Esophagus squamous epithelium (tissue), 5 donors: ENCODE measurements at regions not wholly inside any gene's neighbourhood (a gene's known extent, or its start where the extent isn't known, plus 50 kb on each side); places are given as distances from the start of the nearest gene placed in this dataset.

Experiments
- DNase-seq: peaks from one replicate; lab custom pipeline; 2025; lab: John Stamatoyannopoulos, UW
- H3K27ac ChIP-seq, 4 donors: fragments of 200-600 bp; sonication (generic); one replicate each; pipeline ENCODE4 v1.5.1; 2016 to 2019; ENCODE audit warnings: mild to moderate bottlenecking in 1 of 4
- H3K27me3 ChIP-seq, 4 donors: fragments of 200-600 bp; sonication (generic); 1 replicate in 3 of 4; 2 replicates in 1 of 4; pipeline versions ENCODE4 v1.5.1 to v1.6.0; 2017 to 2021; ENCODE audit warnings: antibody characterized with exemption in 1 of 4
- H3K36me3 ChIP-seq, 3 donors: fragments of 200-600 bp; sonication (generic); one replicate each; pipeline ENCODE4 v1.5.1; 2016 to 2019
- H3K4me1 ChIP-seq, 3 donors: fragments of 200-600 bp; sonication (generic); one replicate each; pipeline ENCODE4 v1.5.1; 2017 to 2019
- H3K4me3 ChIP-seq, 4 donors: fragments of 200-600 bp; sonication (generic); 1 replicate in 3 of 4; 2 replicates in 1 of 4; pipeline ENCODE4 v1.5.1; 2016 to 2019; ENCODE audit warnings: mild to moderate bottlenecking in 2 of 4, moderate library complexity in 1 of 4
- H3K9me3 ChIP-seq, 3 donors: fragments of 200-600 bp; sonication (generic); one replicate each; pipeline ENCODE4 v1.5.1; 2016 to 2019
- POLR2A ChIP-seq, 4 donors: fragments of 450-650 bp; IDR thresholded peaks; one replicate each; pipeline ENCODE4 v1.6.1; 2017; ENCODE audit warnings: antibody characterized with exemption in 4 of 4, mild to moderate bottlenecking in 4 of 4, moderate library complexity in 3 of 4
- WGBS, 2 donors: methylation state at CpG; one replicate each; pipeline ENCODE4 v1.1.5; 2018; 5-methylcytosine and 5-hydroxymethylcytosine counted together
- intact Hi-C: fragments of 100-400 bp; cut with DNase I; formaldehyde crosslinking; loops from one replicate; pipeline ENCODE4 v1.15.0; 2022
- TF ChIP-seq, protein P1 (sequence below), 6 experiments: fragments of 450-650 bp in 4 of 6; fragments of 200-600 bp in 2 of 6; sonication (generic) in 2 of 6; IDR thresholded peaks; one replicate each; pipeline ENCODE4 v1.5.1; 2016 to 2019; ENCODE audit warnings: antibody characterized with exemption in 6 of 6, mild to moderate bottlenecking in 4 of 6, moderate library complexity in 4 of 6
- donor health status: DM: yes; HTN: yes; CAD: no.

DNA sequence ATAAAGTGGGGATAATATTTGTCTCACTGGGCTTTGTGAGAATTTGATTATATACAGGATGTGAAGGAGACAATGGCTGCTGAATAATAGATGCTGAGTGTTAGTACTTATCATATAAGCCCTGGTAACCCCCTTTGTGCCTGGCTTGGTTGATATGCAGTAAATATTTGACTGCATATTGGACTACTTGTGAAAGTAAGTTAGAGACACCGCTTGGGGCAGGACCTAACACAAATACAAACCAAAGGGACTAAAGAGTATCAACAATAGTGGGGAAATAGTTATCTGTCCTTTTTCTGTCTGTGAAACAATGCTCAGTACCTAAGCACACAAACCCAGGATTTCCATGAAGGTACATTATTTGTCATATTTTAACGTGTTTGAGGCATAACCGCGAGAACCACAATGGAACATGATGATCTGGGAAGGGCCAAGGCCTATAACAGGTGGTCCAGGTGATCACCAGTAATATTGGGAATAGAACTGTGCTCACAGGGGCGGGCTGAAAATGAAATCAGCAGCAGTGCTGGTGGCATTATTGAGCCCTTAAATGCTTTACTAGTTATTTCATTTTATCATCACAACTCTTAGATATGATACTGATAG, 138.2 kb upstream of the SMARCA2 start:
- Histone ChIP-seq H3K36me3 (no peaks in the 10 kb centered on the region), H3K27ac (no peak overlapping the region), H3K4me3 (no peak overlapping the region), H3K9me3 (no peaks in the 10 kb centered on the region), H3K4me1 (no peaks in the 10 kb centered on the region), H3K27me3 (no peaks in the 10 kb centered on the region)
- intact Hi-C loops, result no loop called here
- 83% methylated on average over 5 of the region's 5 CpGs for WGBS, 2 donors
- TF ChIP-seq, protein P1, sequence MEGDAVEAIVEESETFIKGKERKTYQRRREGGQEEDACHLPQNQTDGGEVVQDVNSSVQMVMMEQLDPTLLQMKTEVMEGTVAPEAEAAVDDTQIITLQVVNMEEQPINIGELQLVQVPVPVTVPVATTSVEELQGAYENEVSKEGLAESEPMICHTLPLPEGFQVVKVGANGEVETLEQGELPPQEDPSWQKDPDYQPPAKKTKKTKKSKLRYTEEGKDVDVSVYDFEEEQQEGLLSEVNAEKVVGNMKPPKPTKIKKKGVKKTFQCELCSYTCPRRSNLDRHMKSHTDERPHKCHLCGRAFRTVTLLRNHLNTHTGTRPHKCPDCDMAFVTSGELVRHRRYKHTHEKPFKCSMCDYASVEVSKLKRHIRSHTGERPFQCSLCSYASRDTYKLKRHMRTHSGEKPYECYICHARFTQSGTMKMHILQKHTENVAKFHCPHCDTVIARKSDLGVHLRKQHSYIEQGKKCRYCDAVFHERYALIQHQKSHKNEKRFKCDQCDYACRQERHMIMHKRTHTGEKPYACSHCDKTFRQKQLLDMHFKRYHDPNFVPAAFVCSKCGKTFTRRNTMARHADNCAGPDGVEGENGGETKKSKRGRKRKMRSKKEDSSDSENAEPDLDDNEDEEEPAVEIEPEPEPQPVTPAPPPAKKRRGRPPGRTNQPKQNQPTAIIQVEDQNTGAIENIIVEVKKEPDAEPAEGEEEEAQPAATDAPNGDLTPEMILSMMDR (IDR thresholded peaks at IDR 0.05), result no peak
- no peak for TF ChIP-seq POLR2A (IDR thresholded peaks at IDR 0.05)
- DNase-seq, result no peak

DNA sequence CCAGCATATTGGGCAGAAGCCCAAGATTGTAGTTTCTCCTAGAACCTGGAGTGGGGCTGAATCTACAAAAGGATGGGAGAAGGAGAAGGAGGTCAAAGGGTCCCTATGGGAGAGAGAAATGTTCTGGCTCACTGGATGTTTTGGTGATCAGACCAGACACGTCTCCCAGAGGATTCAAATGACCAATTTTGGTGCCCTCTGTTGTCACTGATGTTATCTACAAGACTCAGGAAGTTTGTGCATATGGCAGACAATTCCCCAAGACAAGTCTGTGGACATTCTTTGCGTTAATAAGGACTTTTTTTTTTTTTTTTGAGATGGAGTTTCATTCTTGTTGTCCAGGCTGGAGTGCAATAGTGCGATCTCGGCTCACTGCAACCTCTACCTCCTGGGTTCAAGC, 137.2 kb upstream of the SMARCA2 start:
- no peaks in the 10 kb centered on the region for H3K36me3 ChIP-seq
- no peak overlapping the region for H3K4me3 ChIP-seq
- 79 to 87% methylated on average over 4 of the region's 4 CpGs for WGBS, 2 donors
- no peaks in the 10 kb centered on the region for H3K9me3 ChIP-seq
- DNase-seq, result no peak
- H3K27ac ChIP-seq, result no peak overlapping the region
- no peak for TF ChIP-seq POLR2A (IDR thresholded peaks at IDR 0.05)
- TF ChIP-seq, protein P1 (IDR thresholded peaks at IDR 0.05), result no peak
- no peaks in the 10 kb centered on the region for H3K27me3 ChIP-seq
- intact Hi-C loops, result no loop called here
- H3K4me1 ChIP-seq, result no peaks in the 10 kb centered on the region

DNA sequence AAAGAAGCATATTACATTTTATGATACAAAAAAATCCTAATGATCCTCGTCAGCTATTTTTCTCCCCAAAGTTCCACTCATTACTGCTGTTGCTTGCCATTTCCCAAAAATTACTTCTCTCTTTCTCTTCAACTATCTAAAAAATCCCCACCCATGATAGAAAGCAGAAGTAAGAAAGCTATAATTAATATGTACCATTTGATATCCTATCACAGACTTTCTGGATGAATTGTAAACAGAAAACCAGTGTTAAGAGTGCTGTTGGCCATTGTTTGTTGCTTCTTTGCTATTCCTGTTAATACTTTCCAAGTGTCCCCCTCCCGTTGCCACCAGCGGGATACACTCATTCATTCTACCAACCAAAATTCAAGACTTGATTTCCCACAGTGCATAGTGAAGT, 136.3 kb upstream of the SMARCA2 start:
- Histone ChIP-seq H3K36me3 (no peaks in the 10 kb centered on the region), H3K27me3 (no peaks in the 10 kb centered on the region), H3K4me1 (no peaks in the 10 kb centered on the region), H3K4me3 (no peak overlapping the region), H3K9me3 (no peaks in the 10 kb centered on the region), H3K27ac (no peak overlapping the region)
- no peak for DNase-seq
- no peak for TF ChIP-seq POLR2A (IDR thresholded peaks at IDR 0.05)
- TF ChIP-seq, protein P1 (IDR thresholded peaks at IDR 0.05), result no peak
- intact Hi-C loops, result no loop called here
- 54 to 89% methylated on average over 3 of the region's 3 CpGs for WGBS, 2 donors

DNA sequence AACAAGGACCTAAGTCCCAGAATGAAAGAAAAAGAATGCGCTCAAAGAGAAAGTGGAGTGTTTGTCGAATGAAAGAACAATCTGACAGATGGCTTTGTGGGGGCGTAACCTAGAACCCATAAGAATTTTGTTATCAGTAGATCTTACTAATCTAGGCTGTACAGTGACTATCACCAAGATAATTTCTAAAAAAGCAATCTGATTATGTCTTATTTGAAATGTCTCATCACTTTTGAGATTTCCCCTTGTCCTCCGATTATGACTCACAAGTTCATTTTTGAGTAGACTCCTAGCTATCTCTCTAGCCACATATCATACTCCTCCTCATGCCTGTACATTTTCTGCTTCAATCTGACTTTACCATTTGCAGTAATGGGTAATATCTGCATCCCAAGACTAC, 135.6 kb upstream of the SMARCA2 start:
- Histone ChIP-seq H3K36me3 (no peaks in the 10 kb centered on the region), H3K4me3 (no peak overlapping the region), H3K9me3 (no peaks in the 10 kb centered on the region), H3K27ac (no peak overlapping the region), H3K27me3 (no peaks in the 10 kb centered on the region), H3K4me1 (no peaks in the 10 kb centered on the region)
- TF ChIP-seq POLR2A (IDR thresholded peaks at IDR 0.05), result no peak
- TF ChIP-seq, protein P1 (IDR thresholded peaks at IDR 0.05), result no peak
- DNase-seq, result no peak
- WGBS, 2 donors, result 63 to 85% methylated on average over 4 of the region's 4 CpGs
- intact Hi-C loops, result no loop called here

DNA sequence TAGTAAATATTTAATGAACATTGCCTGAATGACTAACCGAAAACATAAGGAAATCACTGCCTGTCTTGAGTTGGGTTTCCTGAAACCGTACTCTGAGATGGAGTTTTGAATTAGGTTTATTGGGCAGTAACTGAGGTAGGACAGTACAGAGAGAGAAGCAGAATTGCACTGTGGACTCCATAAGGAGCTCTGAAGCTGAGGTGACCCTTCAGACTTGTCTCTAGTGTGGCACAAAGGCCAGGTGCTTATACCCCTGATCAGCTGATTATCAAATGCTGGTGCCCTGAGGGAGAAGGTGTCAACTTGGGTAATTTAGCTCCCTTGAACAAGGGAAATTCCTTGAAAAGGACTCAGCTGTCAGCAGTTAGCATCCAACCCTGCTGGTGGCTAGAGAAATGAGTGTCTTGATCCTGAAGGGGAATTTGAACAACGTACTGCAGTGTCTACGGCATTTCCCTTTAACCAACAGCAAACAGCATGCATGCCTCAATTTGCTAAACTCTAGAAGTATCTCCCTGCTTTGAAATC, 135.0 kb upstream of the SMARCA2 start:
- Histone ChIP-seq H3K27ac (no peak overlapping the region), H3K36me3 (no peaks in the 10 kb centered on the region), H3K4me3 (no peak overlapping the region), H3K9me3 (no peaks in the 10 kb centered on the region), H3K4me1 (no peaks in the 10 kb centered on the region), H3K27me3 (no peaks in the 10 kb centered on the region)
- intact Hi-C loops, result no loop called here
- no peak for TF ChIP-seq POLR2A (IDR thresholded peaks at IDR 0.05)
- TF ChIP-seq, protein P1 (IDR thresholded peaks at IDR 0.05), result no peak
- 79 to 88% methylated on average over 4 of the region's 4 CpGs for WGBS, 2 donors
- DNase-seq, result no peak
